Thyroid gland (tissue), 4 donors: ENCODE measurements at regions not wholly inside any gene's neighbourhood (a gene's known extent, or its start where the extent isn't known, plus 50 kb on each side); places are given as distances from the start of the nearest gene placed in this dataset.

Experiments used
- CTCF ChIP-seq, 6 experiments: fragments of 200-600 bp in 3 of 6; fragments of 450-650 bp in 3 of 6; sonication (generic) in 3 of 6; IDR thresholded peaks; one replicate each; pipeline ENCODE4 v1.5.1; 2016 to 2019; ENCODE audit warnings: antibody characterized with exemption in 6 of 6, mild to moderate bottlenecking in 2 of 6, inconsistent platforms in 1 of 6, moderate library complexity in 1 of 6
- POLR2A ChIP-seq, 2 donors: fragments of 450-650 bp; IDR thresholded peaks; one replicate each; pipeline ENCODE4 v1.6.1; 2017; ENCODE audit warnings: antibody characterized with exemption in 2 of 2, mild to moderate bottlenecking in 2 of 2, moderate library complexity in 1 of 2

GRCh38 chr15:96076350-96076749 is 254.2 kb upstream of the NR2F2 start:
- TF ChIP-seq POLR2A (IDR thresholded peaks at IDR 0.05) (no peak), CTCF (IDR thresholded peaks at IDR 0.05) (no peak)
